Hematopoietic multipotent progenitor cell treated with erythropoietin and hydrocortisone succinate and interleukin-3 and kit ligand, for 15 days (in vitro differentiated cells): ENCODE measurements at regions not wholly inside any gene's neighbourhood (a gene's known extent, or its start where the extent isn't known, plus 50 kb on each side); places are given as distances from the start of the nearest gene placed in this dataset.
"Not testable (repeated sequence)": the region's sequence is repeated elsewhere in the genome, so short reads cannot be mapped to it uniquely, and the experiment has no call there.

Experiments
- DNase-seq: peaks from one replicate; pipeline ENCODE4 v3.0.0-alpha.2; 2015; ENCODE audit warnings: low spot score

- DNase-seq, result no peak
Observed at GRCh38 chr12:60714141-60714900, 1118.5 kb downstream of the SLC16A7 start.

- DNase-seq, result no peak
Observed at GRCh38 chr12:60724475-60724874, 1128.6 kb downstream of the SLC16A7 start.

- DNase-seq, result no peak
Observed at GRCh38 chr12:60724984-60725383, 1129.2 kb downstream of the SLC16A7 start.

GRCh38 chr12:60752589-60752988 is 1156.8 kb downstream of the SLC16A7 start:
- DNase-seq, result no peak

- no peak for DNase-seq
Observed at GRCh38 chr12:60758224-60758623, 1162.4 kb downstream of the SLC16A7 start.

GRCh38 chr12:60760965-60761364 is 1165.1 kb downstream of the SLC16A7 start:
- no peak for DNase-seq

- DNase-seq, result not testable (repeated sequence)
Observed at GRCh38 chr12:60801166-60801565, 1205.3 kb downstream of the SLC16A7 start.

GRCh38 chr12:60803147-60803546 is 1207.3 kb downstream of the SLC16A7 start:
- DNase-seq, result no peak

GRCh38 chr12:60805364-60805763 is 1209.5 kb downstream of the SLC16A7 start:
- no peak for DNase-seq

- DNase-seq, result no peak
Observed at GRCh38 chr12:60819794-60820193, 1224.0 kb downstream of the SLC16A7 start.

- no peak for DNase-seq
Observed at GRCh38 chr12:60822580-60822979, 1226.8 kb downstream of the SLC16A7 start.

- no peak for DNase-seq
Observed at GRCh38 chr12:60830381-60830780, 1234.6 kb downstream of the SLC16A7 start.

- DNase-seq, result no peak
Observed at GRCh38 chr12:60832290-60832689, 1236.5 kb downstream of the SLC16A7 start.

GRCh38 chr12:60834372-60834771 is 1238.5 kb downstream of the SLC16A7 start:
- DNase-seq, result no peak

- no peak for DNase-seq
Observed at GRCh38 chr12:60834806-60835205, 1239.0 kb downstream of the SLC16A7 start.

GRCh38 chr12:60836651-60837050 is 1240.8 kb downstream of the SLC16A7 start:
- no peak for DNase-seq

- DNase-seq, result no peak
Observed at GRCh38 chr12:60842181-60842580, 1246.4 kb downstream of the SLC16A7 start.

GRCh38 chr12:60844101-60844500 is 1248.3 kb downstream of the SLC16A7 start:
- DNase-seq, result no peak

- DNase-seq, result no peak
Observed at GRCh38 chr12:60844875-60845274, 1249.0 kb downstream of the SLC16A7 start.

GRCh38 chr12:60845696-60846095 is 1249.9 kb downstream of the SLC16A7 start:
- DNase-seq, result no peak

GRCh38 chr12:60847281-60847680 is 1251.5 kb downstream of the SLC16A7 start:
- no peak for DNase-seq

GRCh38 chr12:60849723-60850122 is 1253.9 kb downstream of the SLC16A7 start:
- DNase-seq, result no peak

- no peak for DNase-seq
Observed at GRCh38 chr12:60853407-60853806, 1257.6 kb downstream of the SLC16A7 start.

GRCh38 chr12:60863421-60863820 is 1267.6 kb downstream of the SLC16A7 start:
- DNase-seq, result no peak
